HG03103 (cell line): ENCODE measurements at regions not wholly inside any gene's neighbourhood (a gene's known extent, or its start where the extent isn't known, plus 50 kb on each side); places are given as distances from the start of the nearest gene placed in this dataset.

Experiments used
- ATAC-seq: cut with Tn5 transposase; IDR thresholded peaks from one replicate; pipeline ENCODE4 v1.9.1; 2021; ENCODE audit warnings: low read depth; ENCODE audit not compliant: unreplicated experiment

GRCh38 chr3:150177673-150178381 is 207.1 kb upstream of the PFN2 start:
- ATAC-seq, result no peak

GRCh38 chr3:150174179-150174578 is 203.5 kb upstream of the PFN2 start:
- no peak for ATAC-seq

- ATAC-seq, result no peak
Observed at GRCh38 chr3:150172356-150172755, 201.7 kb upstream of the PFN2 start.

- ATAC-seq, result no peak
Observed at GRCh38 chr3:150170852-150171520, 200.3 kb upstream of the PFN2 start.

GRCh38 chr3:150169330-150169940 is 198.7 kb upstream of the PFN2 start:
- no peak for ATAC-seq

GRCh38 chr3:150168698-150169097 is 198.0 kb upstream of the PFN2 start:
- ATAC-seq, result no peak

GRCh38 chr3:150165396-150166094 is 194.8 kb upstream of the PFN2 start:
- no peak for ATAC-seq

- ATAC-seq, result no peak
Observed at GRCh38 chr3:150161011-150161410, 190.3 kb upstream of the PFN2 start.

GRCh38 chr3:150158943-150159625 is 188.4 kb upstream of the PFN2 start:
- ATAC-seq, result no peak

- ATAC-seq, result no peak
Observed at GRCh38 chr3:150152567-150152966, 181.9 kb upstream of the PFN2 start.

- ATAC-seq, result no peak
Observed at GRCh38 chr3:150150633-150151032, 179.9 kb upstream of the PFN2 start.

- ATAC-seq, result no peak
Observed at GRCh38 chr3:150149651-150150051, 179.0 kb upstream of the PFN2 start.

GRCh38 chr3:150148227-150148626 is 177.5 kb upstream of the PFN2 start:
- no peak for ATAC-seq

- no peak for ATAC-seq
Observed at GRCh38 chr3:150147776-150148175, 177.1 kb upstream of the PFN2 start.

GRCh38 chr3:150146991-150147761 is 176.5 kb upstream of the PFN2 start:
- ATAC-seq, result no peak

GRCh38 chr3:150145659-150146058 is 175.0 kb upstream of the PFN2 start:
- no peak for ATAC-seq

- ATAC-seq, result no peak
Observed at GRCh38 chr3:150144191-150144708, 173.6 kb upstream of the PFN2 start.

- ATAC-seq, result no peak
Observed at GRCh38 chr3:150142936-150143335, 172.2 kb upstream of the PFN2 start.

GRCh38 chr3:150141790-150142326 is 171.2 kb upstream of the PFN2 start:
- ATAC-seq, result no peak
